ENCODE measurements at regions not wholly inside any gene's neighbourhood (a gene's known extent, or its start where the extent isn't known, plus 50 kb on each side); places are given as distances from the start of the nearest gene placed in this dataset.
"Not testable (repeated sequence)": the region's sequence is repeated elsewhere in the genome, so short reads cannot be mapped to it uniquely, and the experiment has no call there.

GRCh38 chr2:154960802-154961583 lies 262.5 kb downstream of the KCNJ3 start:
- FAIRE-seq = no peak
- TF ChIP-seq CTCF (IDR thresholded peaks at IDR 0.05; ENCODE audit: insufficient read depth, low read length, severe bottlenecking) = no peak
- H3K36me3 ChIP-seq (ENCODE audit: control insufficient read depth, insufficient read depth, low read length) = no peaks in the 10 kb centered on the region

GRCh38 chr2:154952346-154952980 lies 254.0 kb downstream of the KCNJ3 start:
- DNase-seq (ENCODE audit: low read depth) = no peak
- no peaks in the 10 kb centered on the region for H3K36me3 ChIP-seq (ENCODE audit: control insufficient read depth, insufficient read depth, low read length)
- no peak overlapping the region for H3K4me3 ChIP-seq (ENCODE audit: low read depth, low read length)
- no peak for FAIRE-seq
- H3K27me3 ChIP-seq (ENCODE audit: control insufficient read depth, insufficient read depth, low read length) = no peaks in the 10 kb centered on the region
- no peak for TF ChIP-seq CTCF (IDR thresholded peaks at IDR 0.05; ENCODE audit: insufficient read depth, low read length, severe bottlenecking)

More at GRCh38 chr2:154960802-154961583, 262.5 kb downstream of the KCNJ3 start:
- DNase-seq (ENCODE audit: low read depth) = no peak
- no peak overlapping the region for H3K4me3 ChIP-seq (ENCODE audit: low read depth, low read length)
- no peaks in the 10 kb centered on the region for H3K27me3 ChIP-seq (ENCODE audit: control insufficient read depth, insufficient read depth, low read length)

DNA sequence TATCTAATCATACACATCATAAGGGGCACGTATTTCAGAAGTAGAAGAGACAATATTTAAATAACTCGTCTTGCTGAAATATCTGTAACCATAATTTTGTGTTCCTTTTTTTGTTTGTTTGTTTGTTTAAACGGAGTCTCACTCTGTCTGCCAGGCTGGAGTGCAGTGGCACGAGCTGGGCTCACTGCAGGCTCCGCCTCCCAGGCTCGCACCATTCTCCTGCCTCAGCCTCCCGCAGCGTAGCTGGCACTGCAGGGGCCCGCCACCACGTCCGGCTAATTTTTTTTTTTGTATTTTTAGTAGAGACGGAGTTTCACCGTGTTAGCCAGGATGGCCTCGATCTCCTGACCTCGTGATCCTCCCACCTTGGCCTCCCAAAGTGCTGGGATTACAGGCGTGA lies 248.9 kb downstream of the KCNJ3 start:
- not testable (repeated sequence) for H3K36me3 ChIP-seq (ENCODE audit: control insufficient read depth, insufficient read depth, low read length); H3K4me3 ChIP-seq (ENCODE audit: low read depth, low read length); H3K27me3 ChIP-seq (ENCODE audit: control insufficient read depth, insufficient read depth, low read length); DNase-seq (ENCODE audit: low read depth); FAIRE-seq

GRCh38 chr2:154945984-154946383 lies 247.5 kb downstream of the KCNJ3 start:
- FAIRE-seq = no peak
- Histone ChIP-seq H3K4me3 (ENCODE audit: low read depth, low read length) (no peak overlapping the region), H3K27me3 (ENCODE audit: control insufficient read depth, insufficient read depth, low read length) (no peaks in the 10 kb centered on the region), H3K36me3 (ENCODE audit: control insufficient read depth, insufficient read depth, low read length) (no peaks in the 10 kb centered on the region)
- no peak for TF ChIP-seq CTCF (IDR thresholded peaks at IDR 0.05; ENCODE audit: insufficient read depth, low read length, severe bottlenecking)
- DNase-seq (ENCODE audit: low read depth) = no peak

DNA sequence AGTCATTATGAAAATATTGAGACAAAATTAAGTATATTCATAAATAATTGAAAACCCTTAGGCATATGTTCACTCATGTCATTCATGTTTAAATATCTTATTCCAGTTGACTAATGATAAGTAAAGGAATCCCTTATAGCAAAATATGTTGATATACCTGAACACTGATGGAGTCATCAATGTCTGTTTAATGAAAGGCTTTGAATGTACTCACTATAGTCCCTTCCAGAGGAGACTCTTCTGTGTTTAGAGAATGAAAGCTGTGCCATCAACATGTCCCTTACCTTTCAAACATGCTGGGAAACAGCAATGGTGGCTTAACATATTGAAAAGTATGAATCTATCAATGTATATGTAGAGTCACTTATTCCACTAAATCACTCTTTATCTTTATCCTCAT lies 242.9 kb downstream of the KCNJ3 start:
- DNase-seq (ENCODE audit: low read depth) = no peak
- no peak for FAIRE-seq
- Histone ChIP-seq H3K36me3 (ENCODE audit: control insufficient read depth, insufficient read depth, low read length) (no peaks in the 10 kb centered on the region), H3K27me3 (ENCODE audit: control insufficient read depth, insufficient read depth, low read length) (no peaks in the 10 kb centered on the region), H3K4me3 (ENCODE audit: low read depth, low read length) (no peak overlapping the region)
- TF ChIP-seq CTCF (IDR thresholded peaks at IDR 0.05; ENCODE audit: insufficient read depth, low read length, severe bottlenecking) = no peak

GRCh38 chr2:154934213-154934612 lies 235.7 kb downstream of the KCNJ3 start:
- FAIRE-seq = no peak
- TF ChIP-seq CTCF (IDR thresholded peaks at IDR 0.05; ENCODE audit: insufficient read depth, low read length, severe bottlenecking) = no peak
- Histone ChIP-seq H3K36me3 (ENCODE audit: control insufficient read depth, insufficient read depth, low read length) (no peaks in the 10 kb centered on the region), H3K27me3 (ENCODE audit: control insufficient read depth, insufficient read depth, low read length) (no peaks in the 10 kb centered on the region), H3K4me3 (ENCODE audit: low read depth, low read length) (no peak overlapping the region)
- DNase-seq (ENCODE audit: low read depth) = no peak

All from bronchial epithelial cell (primary cell).